Suprapubic skin (tissue), 4 donors: ENCODE measurements at regions not wholly inside any gene's neighbourhood (a gene's known extent, or its start where the extent isn't known, plus 50 kb on each side); places are given as distances from the start of the nearest gene placed in this dataset.
"Not testable (repeated sequence)": the region's sequence is repeated elsewhere in the genome, so short reads cannot be mapped to it uniquely, and the experiment has no call there.

ENCODE experiments used
- DNase-seq, 2 donors: peaks; one replicate each; pipeline ENCODE4 v3.0.0-alpha.2; 2019; ENCODE audit warnings: low spot score in 2 of 2
- H3K27ac ChIP-seq: fragments of 200-600 bp; sonication (generic); one replicate; pipeline ENCODE4 v1.5.1; 2019
- H3K27me3 ChIP-seq: fragments of 200-600 bp; sonication (generic); one replicate; pipeline ENCODE4 v1.5.1; 2019
- H3K36me3 ChIP-seq: fragments of 200-600 bp; sonication (generic); one replicate; pipeline ENCODE4 v1.5.1; 2019
- H3K4me1 ChIP-seq: fragments of 200-600 bp; sonication (generic); one replicate; pipeline ENCODE4 v1.5.1; 2019
- H3K4me3 ChIP-seq: fragments of 200-600 bp; sonication (generic); one replicate; pipeline ENCODE4 v1.5.1; 2019; ENCODE audit warnings: mild to moderate bottlenecking
- H3K9me3 ChIP-seq: fragments of 200-600 bp; sonication (generic); one replicate; pipeline ENCODE4 v1.5.1; 2019
- EP300 ChIP-seq: sonication (generic); formaldehyde crosslinking; IDR thresholded peaks from one replicate; pipeline ENCODE4 v1.6.1; 2017; ENCODE audit warnings: antibody characterized with exemption
- POLR2A ChIP-seq, 2 donors: fragments of 450-650 bp; IDR thresholded peaks; one replicate each; pipeline ENCODE4 v1.6.1; 2017; ENCODE audit warnings: antibody characterized with exemption in 2 of 2, mild to moderate bottlenecking in 2 of 2, moderate library complexity in 2 of 2
- POLR2AphosphoS5 ChIP-seq, 3 donors: sonication (generic); formaldehyde crosslinking; IDR thresholded peaks; one replicate each; pipeline ENCODE4 v1.6.1; 2017; ENCODE audit warnings: antibody characterized with exemption in 3 of 3
- WGBS: methylation state at CpG from one replicate; pipeline ENCODE4 v1.1.5; 2018; 5-methylcytosine and 5-hydroxymethylcytosine counted together
- TF ChIP-seq, protein P1 (sequence below), 2 donors: fragments of 200-600 bp in 1 of 2; fragments of 450-650 bp in 1 of 2; sonication (generic) in 1 of 2; IDR thresholded peaks; one replicate each; pipeline ENCODE4 v1.5.1; 2016 to 2019; ENCODE audit warnings: antibody characterized with exemption in 2 of 2, mild to moderate bottlenecking in 1 of 2, moderate library complexity in 1 of 2

GRCh38 chrX:25503826-25504225, 488.1 kb upstream of the ARX start:
- H3K27ac ChIP-seq = no peak overlapping the region
- TF ChIP-seq EP300 (no peak), POLR2A (IDR thresholded peaks at IDR 0.05) (no peak), POLR2AphosphoS5 (IDR thresholded peaks at IDR 0.05) (no peak)
- TF ChIP-seq, protein P1, sequence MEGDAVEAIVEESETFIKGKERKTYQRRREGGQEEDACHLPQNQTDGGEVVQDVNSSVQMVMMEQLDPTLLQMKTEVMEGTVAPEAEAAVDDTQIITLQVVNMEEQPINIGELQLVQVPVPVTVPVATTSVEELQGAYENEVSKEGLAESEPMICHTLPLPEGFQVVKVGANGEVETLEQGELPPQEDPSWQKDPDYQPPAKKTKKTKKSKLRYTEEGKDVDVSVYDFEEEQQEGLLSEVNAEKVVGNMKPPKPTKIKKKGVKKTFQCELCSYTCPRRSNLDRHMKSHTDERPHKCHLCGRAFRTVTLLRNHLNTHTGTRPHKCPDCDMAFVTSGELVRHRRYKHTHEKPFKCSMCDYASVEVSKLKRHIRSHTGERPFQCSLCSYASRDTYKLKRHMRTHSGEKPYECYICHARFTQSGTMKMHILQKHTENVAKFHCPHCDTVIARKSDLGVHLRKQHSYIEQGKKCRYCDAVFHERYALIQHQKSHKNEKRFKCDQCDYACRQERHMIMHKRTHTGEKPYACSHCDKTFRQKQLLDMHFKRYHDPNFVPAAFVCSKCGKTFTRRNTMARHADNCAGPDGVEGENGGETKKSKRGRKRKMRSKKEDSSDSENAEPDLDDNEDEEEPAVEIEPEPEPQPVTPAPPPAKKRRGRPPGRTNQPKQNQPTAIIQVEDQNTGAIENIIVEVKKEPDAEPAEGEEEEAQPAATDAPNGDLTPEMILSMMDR (IDR thresholded peaks at IDR 0.05) = no peak
- no peaks in the 10 kb centered on the region for H3K9me3 ChIP-seq
- 59% methylated on average over 3 of the region's 3 CpGs for WGBS
- H3K4me1 ChIP-seq = no peaks in the 10 kb centered on the region
- no peaks in the 10 kb centered on the region for H3K36me3 ChIP-seq
- H3K4me3 ChIP-seq = no peak overlapping the region
- no peak for DNase-seq
- no peaks in the 10 kb centered on the region for H3K27me3 ChIP-seq

DNA sequence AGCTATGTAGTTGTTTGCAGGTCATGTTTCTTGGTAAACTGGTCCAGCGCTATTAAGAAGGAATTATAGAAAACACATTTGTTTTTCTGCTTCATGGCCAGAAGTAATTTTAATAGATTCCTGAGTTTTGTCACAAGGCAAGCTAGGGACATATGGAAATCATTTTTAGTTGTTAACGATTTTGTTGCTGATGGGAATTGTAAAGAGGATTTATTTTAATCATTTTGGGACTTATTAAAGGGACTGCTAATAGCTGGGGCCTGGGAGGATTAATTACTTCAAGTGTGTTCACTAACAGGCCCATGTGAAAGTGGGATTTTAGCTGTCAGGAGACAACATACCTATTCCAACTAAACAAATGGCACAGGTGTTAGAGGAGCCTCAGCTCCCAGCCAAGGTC, 492.0 kb upstream of the ARX start:
- H3K9me3 ChIP-seq = no peaks in the 10 kb centered on the region
- H3K27ac ChIP-seq = no peak overlapping the region
- DNase-seq = no peak
- H3K36me3 ChIP-seq = no peaks in the 10 kb centered on the region
- no peaks in the 10 kb centered on the region for H3K27me3 ChIP-seq
- no peak overlapping the region for H3K4me3 ChIP-seq
- H3K4me1 ChIP-seq = no peaks in the 10 kb centered on the region
- WGBS = 59% methylated on average over 2 of the region's 2 CpGs
- no peak for TF ChIP-seq POLR2A (IDR thresholded peaks at IDR 0.05)
- no peak for TF ChIP-seq EP300
- TF ChIP-seq, protein P1 (IDR thresholded peaks at IDR 0.05) = no peak
- TF ChIP-seq POLR2AphosphoS5 (IDR thresholded peaks at IDR 0.05) = no peak

DNA sequence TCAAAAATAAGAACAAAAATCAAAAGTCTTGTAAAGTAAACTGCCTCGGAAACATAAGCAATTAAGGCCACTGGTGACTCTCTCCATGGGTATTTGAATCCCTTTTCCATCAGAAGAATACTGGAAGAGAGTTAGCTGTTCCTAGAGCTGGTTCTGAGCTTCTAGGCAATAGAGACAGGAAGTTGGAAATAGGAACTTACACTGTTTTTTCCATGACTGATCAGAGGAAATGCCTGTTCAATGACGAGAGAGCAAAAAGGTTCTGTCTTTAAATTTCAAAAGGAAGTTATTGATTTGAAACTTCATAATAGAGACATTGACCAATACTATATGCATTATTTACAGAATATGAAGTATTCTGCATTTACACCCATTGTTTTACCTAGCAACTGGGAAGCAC, 503.5 kb upstream of the ARX start:
- no peaks in the 10 kb centered on the region for H3K36me3 ChIP-seq
- TF ChIP-seq EP300 (no peak), POLR2AphosphoS5 (IDR thresholded peaks at IDR 0.05) (no peak), POLR2A (IDR thresholded peaks at IDR 0.05) (no peak)
- TF ChIP-seq, protein P1 (IDR thresholded peaks at IDR 0.05) = no peak
- no peaks in the 10 kb centered on the region for H3K9me3 ChIP-seq
- WGBS = 62% methylated on average over 2 of the region's 2 CpGs
- DNase-seq = no peak
- H3K4me3 ChIP-seq = no peak overlapping the region
- H3K27me3 ChIP-seq = no peaks in the 10 kb centered on the region
- no peak overlapping the region for H3K27ac ChIP-seq
- H3K4me1 ChIP-seq = no peaks in the 10 kb centered on the region

DNA sequence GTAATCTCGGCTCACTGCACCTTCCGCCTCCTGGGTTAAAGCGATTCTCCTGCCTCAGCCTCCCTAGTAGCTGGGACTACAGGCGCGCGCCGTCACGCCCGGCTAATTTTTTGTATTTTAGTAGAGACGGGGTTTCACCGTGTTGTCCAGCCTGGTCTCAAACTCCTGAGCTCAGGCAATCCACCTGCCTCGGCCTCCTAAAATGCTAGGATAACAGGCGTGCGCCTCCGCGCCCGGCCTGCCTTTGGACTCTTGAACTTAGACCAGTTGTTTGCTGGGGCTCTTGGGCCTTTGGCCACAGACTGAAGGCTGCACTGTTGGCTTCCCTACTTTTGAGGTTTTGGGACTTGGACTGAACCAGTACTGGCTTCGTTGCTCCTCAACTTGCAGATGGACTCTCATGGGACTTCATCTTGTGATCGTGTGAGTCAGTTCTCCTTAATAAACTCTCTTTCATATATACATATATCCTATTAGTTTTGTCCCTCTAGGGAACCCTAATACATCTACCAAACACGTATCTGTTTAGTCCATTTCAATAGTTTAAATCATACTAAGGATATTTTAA, 506.8 kb upstream of the ARX start:
- not testable (repeated sequence) for DNase-seq, H3K9me3 ChIP-seq, H3K36me3 ChIP-seq, H3K27me3 ChIP-seq, H3K4me3 ChIP-seq, H3K27ac ChIP-seq, H3K4me1 ChIP-seq
- 84% methylated on average over 20 of the region's 20 CpGs for WGBS

DNA sequence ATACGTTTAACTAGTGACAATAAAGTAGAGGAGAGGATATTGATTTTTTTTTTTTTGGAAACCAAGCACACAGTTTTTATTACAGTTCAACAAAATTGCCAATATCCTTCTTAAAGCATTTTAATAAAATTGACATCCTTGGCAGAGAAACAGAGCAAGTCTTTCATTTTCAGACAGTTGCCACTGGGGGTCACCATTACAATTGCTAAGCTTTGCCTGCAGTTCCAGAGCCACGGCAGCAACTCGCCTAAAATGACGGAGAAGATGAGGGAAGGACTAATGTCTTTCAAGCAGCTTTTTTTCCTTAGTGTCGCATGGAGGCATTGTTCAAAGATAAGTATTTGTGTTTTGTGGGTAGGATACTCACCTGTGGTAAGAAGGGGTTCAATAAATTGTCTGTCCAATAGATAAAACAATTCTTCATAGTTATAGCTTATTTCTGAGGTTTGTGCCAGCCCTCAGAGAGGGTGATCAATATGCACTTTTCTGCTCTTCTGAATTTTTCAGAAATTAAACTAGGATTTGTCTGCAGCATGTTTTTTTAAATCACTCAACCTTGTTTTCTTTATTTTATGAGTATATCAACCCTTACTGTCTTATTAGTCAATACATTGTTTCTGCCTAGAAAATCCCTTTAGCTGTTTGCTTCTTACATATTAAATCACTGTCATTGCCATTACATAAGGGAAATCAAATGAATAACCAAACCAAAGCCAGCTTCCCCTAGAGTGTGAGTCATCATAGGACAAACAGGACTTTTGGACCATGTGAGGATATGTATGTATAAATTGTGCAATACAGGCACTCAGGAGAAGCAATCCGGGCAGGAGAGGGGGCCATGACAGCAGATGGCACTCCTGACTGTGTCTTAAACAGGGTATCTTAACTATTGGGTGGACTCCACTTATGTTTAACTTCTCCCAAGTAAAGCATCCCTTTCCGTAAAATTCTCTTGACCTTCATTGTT, 508.1 kb upstream of the ARX start:
- Histone ChIP-seq H3K4me3 (no peak overlapping the region), H3K4me1 (no peaks in the 10 kb centered on the region), H3K9me3 (no peaks in the 10 kb centered on the region), H3K27me3 (no peaks in the 10 kb centered on the region), H3K36me3 (no peaks in the 10 kb centered on the region), H3K27ac (no peak overlapping the region)
- DNase-seq = no peak
- WGBS = 26% methylated on average over 7 of the region's 7 CpGs
- TF ChIP-seq, protein P1 (IDR thresholded peaks at IDR 0.05) = no peak
- no peak for TF ChIP-seq EP300
- TF ChIP-seq POLR2A (IDR thresholded peaks at IDR 0.05) = no peak
- no peak for TF ChIP-seq POLR2AphosphoS5 (IDR thresholded peaks at IDR 0.05)
